Right ventricle myocardium superior (tissue), 1 donor: ENCODE measurements at regions not wholly inside any gene's neighbourhood (a gene's known extent, or its start where the extent isn't known, plus 50 kb on each side); places are given as distances from the start of the nearest gene placed in this dataset.

ENCODE experiments used
- ATAC-seq: fragments of 200-7000 bp; cut with Tn5 transposase; one replicate; pipeline ENCODE4 v1.9.1; 2020; ENCODE audit warnings: mild to moderate bottlenecking; ENCODE audit not compliant: poor library complexity
- DNase-seq: peaks from one replicate; pipeline ENCODE4 v3.0.0-alpha.2; 2020
- intact Hi-C: fragments of 100-400 bp; cut with DNase I; formaldehyde crosslinking; loops from one replicate; pipeline ENCODE4 v1.11.2; 2022
- donor health status: DM: no; HTN: yes; CAD: no; lungs with severe emphysema.

DNA sequence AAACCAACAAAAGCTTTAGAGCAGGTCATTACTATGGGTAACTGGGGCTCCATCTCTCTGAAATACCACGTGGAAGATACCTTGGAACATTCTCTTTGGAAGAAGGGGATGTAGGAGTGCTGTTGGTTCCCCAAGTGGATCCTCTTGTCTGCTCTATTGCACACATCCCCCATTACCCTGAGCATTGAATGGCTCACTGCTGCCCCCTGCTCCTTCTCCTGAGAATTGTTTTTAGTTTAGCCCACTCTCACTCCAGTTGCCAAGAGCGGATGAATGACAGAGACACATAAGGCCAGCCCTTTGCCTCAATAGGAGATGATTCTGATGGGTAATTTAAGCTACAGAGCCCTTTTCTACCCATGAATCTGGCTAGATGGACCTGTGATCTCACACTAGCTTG, 135.6 kb upstream of the SUCLG2 start:
- DNase-seq = no peak
- peak; percentile 52 for ATAC-seq
- intact Hi-C loops = loop anchor here (10.0 kb wide), 1 partner anchor 405 kb away; no protein-coding TSS in a partner anchor

DNA sequence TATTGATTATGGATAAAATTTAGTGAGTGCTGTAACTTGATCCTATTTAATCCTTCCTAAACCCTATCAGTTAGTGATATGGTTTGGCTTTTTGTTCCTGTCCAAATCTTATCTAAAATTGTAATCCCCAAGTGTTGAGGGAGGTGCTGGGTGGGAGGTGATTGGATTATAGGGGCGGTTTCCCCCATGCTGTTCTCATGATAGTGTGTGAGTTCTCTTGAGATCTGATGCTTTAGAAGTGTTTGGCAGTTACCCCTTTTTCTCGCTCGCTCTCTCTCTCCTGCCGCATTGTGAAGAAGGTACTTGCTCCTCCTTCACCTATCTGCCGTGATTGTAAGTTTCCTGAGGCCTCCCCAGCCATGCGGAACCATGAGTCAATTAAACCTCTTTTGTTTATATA, 134.0 kb upstream of the SUCLG2 start:
- no peak for ATAC-seq
- intact Hi-C loops = no loop called here
- no peak for DNase-seq

DNA sequence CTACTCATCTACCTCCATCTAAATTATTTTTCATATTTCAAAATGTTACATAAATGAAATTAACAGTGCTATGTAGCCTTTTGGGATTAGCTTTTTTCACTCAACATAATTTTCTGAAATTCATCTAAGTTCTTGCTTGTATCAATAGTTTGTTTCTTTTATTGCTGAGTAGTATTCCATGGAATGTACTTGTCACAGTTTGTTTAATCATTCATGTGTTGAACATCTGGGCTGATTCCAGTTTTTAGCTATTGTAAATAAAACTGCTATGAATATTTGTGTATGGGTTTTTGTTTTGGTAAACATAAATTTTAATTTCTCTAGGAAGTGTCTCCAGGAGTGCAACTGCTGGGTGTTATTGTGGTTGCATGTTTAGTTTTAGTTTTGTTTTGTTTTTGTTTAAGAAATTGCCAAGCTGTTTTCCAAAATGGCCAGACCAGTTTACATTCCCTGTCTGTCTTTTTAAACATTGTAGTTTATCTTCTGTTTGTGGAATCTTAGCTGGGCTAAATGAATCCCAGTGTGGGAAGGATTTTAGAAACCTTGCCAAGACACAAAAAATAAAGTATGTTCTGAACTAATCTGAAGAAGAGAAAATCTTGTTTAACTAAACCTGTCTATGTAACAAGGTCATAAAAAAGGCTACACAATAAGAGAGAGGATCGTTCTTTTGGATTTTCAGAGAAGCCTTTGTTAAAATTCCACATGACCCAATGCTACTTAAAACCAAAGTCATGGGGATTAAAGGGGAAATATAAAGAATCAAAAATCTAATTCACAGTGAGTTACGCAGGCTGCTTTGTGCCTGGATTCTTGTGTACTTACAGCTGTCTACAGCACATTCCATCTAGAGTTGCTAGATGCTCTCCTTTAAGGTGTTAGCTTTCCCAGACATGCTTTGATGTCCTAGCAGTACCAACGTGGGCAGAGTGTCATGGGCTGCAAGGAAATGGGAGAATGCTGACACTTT, 129.2 kb upstream of the SUCLG2 start:
- ATAC-seq (no peak), DNase-seq (no peak)
- intact Hi-C loops = no loop called here

DNA sequence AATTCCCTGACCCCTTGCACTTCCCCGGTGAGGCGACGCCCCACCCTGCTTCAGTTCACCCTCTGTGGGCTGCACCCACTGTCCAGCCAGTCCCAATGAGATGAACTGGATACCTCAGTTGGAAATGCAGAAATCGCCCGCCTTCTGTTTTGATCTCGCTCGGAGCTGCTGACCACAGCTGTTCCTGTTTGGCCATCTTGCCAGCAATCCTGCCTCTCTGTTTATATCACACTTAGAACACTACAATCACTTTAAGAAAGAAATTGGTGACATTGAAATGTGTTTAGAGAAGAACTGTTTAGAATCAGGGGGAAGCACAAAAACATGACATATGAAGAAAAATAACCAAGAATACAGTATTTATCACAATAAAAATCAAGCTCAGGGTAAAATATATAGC, 127.5 kb upstream of the SUCLG2 start:
- intact Hi-C loops = no loop called here
- ATAC-seq (no peak), DNase-seq (no peak)

DNA sequence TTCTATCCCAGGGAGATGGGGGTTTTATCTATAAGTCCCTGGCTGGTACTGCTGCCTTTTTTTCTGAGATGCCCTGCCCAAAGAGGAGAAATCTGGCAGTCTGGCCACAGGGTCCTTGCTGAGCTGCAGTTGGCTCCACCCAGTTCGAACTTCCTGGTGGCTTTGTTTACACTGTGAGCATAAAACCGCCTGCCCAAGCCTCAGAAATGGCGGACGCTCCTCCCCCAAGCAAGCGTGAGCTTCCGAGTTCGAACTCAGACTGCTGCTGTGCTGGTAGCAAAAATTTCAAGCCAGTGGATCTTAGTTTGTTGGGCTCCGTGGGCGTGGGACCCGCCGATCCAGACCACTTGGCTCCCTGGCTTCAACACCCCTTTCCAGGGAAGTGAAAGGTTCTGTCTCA, 126.8 kb upstream of the SUCLG2 start:
- intact Hi-C loops = no loop called here
- DNase-seq (no peak), ATAC-seq (no peak)

DNA sequence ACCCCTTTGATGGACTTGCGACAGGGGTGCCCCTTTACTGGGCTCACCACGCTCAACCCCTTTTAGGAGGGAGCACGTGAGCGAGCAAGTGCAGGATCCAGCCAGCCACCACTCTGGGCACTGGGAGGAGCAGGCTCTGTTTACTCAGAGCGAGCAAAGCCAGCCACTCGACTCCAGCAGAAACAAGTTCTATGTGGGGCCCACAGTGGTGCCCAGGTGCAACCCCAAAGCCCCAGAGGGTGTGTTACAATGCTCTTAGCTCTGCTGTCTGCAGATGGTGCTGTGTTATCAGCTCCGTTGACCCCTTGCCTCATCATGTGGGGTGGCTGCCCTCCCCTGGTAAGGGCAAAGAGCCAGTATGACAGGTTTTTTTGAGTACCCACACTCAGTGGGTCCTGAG, 120.3 kb upstream of the SUCLG2 start:
- no peak for DNase-seq
- ATAC-seq = no peak
- intact Hi-C loops = no loop called here

DNA sequence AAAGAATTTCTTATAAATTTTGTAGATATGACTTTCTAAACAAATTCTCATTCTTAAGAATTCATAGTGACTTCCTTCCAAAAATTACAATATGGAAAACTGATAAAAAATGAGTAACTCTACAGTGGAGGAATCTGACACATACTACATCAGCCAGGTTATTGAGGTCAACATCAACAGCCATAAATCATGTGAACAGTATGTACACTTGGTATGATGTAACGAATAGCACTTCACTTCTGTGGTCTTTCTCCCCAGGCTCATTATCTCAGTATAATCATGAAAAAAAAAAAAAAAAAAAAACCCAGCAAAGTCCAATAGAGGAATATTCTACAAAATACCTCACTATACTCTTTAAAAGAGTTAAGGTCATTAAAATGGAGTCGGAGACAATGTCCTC, 111.2 kb upstream of the SUCLG2 start:
- intact Hi-C loops = no loop called here
- DNase-seq (no peak), ATAC-seq (no peak)

DNA sequence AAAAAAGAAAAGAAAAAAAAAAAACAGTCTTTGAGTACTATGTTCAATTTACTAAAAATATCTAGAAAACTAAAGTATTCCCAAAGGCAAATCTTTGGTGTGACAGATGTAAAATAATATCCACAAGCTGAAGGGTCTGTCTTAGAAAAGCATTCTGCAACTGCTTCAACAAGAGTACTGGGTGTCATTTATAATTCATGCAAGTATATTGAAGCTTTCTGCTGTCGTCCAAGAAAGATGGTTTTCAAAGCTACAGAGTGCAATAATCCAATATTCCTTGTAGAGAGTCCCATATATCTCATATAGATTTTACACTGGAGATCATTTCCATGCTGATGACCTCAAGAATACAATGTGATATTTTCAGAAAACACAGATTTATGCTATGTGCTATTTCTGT, 90.9 kb upstream of the SUCLG2 start:
- DNase-seq (no peak), ATAC-seq (no peak)
- intact Hi-C loops = no loop called here

DNA sequence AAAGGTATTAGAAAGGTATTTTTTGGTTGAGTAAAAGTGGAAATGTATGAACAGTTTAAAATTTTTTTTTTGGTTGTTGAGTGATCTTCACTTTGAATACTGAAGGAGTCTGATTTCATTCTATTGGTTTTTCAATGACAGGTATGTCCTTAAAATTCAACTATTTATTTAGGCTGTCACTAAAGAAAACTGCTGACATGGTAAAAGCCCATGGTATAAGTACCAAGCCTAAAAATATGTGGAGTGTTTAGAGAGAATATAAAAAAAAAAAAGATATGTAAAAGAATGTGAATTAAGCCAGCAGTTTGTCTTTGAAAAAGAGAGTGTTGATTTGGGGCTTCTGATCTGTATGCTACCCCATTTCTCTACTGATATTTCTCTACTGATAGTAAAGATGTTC, 90.3 kb upstream of the SUCLG2 start:
- ATAC-seq (no peak), DNase-seq (no peak)
- intact Hi-C loops = no loop called here

DNA sequence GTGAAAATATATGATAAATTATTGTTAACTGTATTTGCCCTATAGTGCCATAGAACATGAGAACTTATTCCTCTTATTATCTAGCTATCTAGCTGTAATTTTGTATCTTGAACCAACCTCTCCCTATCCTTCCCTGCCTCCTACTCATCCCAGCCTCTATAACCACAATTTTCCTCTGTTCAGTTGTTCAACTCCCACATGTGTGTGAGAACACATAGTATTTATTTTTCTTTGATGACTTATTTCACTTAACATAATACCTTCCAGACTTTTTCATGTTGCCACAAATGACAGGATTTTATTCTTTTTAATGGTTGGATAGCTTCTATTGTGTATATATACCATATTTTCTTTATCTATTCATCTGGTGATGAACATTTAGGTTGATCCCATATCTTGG, 85.4 kb upstream of the SUCLG2 start:
- intact Hi-C loops = no loop called here
- DNase-seq = no peak

DNA sequence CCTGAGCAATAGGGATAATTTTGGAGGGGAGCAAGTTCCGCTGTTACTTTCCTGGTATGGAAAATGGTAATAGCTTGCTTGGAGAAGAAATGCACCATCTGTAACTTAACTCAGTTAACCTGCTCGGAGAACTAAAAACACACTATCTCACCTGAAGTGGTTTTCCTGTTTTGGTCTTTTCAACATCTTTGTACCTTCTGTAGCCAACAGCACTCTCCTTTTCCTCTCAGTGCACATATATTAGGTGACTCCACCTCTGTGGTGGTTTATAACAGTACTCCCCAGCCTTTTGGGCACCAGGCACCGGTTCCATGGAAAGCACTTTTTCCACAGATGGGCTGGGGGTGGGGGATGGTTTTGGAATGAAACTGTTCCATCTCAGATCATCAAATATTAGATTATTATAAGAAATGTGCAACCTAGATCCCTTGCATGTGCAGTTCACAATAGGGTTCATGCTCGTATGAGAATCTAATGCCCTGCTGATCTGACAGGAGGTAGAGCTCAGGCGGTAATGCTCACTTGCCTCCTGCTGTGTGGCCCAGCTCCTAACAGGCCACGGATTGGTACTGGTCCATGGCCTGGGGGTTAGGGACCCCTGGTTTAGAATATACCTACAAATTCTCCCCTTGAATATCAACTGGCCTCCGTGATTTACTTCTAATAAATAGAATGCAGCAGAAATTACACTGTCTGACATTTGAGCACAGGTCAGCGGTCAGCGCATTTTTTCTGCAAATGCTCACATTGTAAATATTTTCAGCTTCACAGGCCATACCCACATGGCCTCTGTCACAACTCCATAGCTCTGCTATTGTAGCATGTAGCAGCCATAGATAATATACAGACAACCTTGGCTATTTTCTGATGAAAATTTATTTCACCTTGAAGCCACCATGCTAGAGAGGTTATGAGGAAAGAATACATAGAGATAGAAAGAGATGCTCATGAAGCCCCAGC, 83.8 kb upstream of the SUCLG2 start:
- intact Hi-C loops = no loop called here
- no peak for DNase-seq
- ATAC-seq = no peak

More for the DNA sequence above, 85.4 kb upstream of the SUCLG2 start:
- no peak for ATAC-seq

DNA sequence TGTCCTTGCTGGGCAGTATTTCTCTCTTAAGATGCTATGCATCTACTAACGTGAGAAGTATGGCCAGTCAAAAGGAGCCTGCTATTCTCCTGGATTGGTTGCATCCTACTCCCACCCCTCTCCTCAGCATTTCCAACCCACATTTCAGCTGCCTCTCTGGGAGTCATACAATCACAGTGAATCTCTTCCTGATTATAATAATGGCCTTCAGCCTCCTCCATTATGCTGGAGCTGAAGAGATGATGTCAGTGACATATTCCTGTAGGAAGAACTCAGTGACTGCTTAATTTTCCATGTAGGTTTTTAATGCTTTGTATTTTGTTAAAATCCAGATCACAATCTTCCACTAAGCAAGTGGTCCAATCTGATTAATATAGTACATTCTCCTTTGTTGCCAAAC, 82.7 kb upstream of the SUCLG2 start:
- ATAC-seq (no peak), DNase-seq (no peak)
- intact Hi-C loops = no loop called here

DNA sequence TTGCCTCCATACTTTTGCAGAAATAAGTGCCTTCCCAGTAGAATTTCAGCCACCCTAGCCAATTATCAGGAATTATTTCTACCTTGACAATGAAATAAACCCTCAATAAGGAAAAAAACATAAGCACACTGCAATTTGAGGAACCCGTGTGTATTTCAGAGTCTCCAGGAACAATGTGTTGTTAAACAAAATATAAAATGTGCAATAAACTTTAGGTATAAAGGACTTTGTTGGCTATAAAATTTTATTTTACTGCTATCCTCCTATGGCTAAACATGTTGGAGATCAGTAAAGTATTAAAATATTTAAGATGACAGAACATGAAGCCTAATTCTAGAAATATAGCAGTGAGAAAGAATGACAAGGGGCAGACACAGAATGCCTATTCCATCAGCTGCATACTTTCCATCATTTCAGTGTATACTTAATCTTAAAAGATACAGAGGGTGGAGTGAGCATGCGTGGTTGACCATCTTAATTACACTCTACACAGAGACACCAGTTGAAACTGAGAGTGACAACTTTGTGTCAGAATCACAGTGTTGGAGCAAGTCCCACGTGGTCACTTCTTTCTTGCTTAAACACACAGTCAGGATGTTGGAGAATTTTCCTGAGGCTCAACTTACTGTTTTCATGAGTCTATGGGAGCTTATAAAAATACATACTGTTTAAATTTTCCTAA, 79.0 kb upstream of the SUCLG2 start:
- ATAC-seq (no peak), DNase-seq (no peak)
- intact Hi-C loops = no loop called here

DNA sequence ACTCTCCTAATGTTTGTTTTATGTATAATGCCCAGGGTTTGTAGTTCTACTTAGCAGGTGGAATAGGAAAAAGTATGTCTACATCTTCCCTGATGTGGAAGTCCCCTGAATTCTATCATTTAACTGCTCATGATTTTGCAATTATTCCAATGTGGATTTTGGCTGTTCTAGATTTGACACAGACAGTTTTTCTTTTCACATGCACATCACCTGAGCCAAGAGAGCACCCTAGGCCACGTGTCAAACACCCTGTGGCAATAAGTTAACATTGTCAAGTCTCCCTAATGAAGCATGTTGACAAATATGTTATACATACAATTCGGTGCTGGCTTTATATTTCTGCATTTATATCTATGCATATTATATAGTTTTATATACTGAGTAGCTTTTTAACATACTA, 70.0 kb upstream of the SUCLG2 start:
- intact Hi-C loops = no loop called here
- ATAC-seq (no peak), DNase-seq (no peak)

DNA sequence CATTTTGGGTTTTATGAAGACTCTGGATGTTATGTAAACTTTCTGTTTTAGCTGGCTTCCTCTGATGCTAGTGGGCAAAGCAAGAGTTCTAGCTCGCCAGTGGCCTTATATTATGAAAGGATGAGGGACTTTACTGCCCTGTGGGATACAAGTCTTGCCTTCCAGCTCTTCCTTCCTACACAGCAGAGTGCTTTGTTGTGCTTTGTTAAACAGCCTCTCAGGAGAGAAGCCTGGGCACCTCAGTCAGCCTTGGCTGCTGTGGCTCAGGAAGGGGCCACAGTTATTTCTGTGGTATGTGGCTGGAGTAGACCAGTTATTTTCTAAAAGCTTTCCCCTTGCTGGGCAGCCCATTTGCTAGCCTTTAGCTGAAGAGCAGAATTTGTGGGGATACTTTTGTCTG, 69.5 kb upstream of the SUCLG2 start:
- intact Hi-C loops = no loop called here
- no peak for ATAC-seq
- DNase-seq = no peak

DNA sequence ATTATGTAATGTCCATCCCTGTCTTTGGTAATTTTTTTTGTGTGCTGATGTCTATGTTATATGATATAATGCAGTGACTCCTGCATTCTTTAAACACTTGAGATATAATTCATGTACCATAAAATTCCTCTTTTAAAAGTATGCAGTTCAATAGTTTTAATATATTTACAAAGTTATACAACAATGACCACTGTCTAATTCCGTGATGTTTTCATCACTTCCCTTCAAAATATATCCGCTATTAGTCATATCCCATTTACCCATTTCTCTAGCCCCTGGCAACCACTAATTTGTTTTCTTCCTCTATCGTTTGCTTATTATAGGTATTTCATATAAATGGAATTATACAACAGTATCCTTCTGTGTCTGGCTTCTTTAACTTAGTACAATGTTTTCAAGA, 64.9 kb upstream of the SUCLG2 start:
- ATAC-seq = no peak
- DNase-seq = no peak
- intact Hi-C loops = no loop called here

DNA sequence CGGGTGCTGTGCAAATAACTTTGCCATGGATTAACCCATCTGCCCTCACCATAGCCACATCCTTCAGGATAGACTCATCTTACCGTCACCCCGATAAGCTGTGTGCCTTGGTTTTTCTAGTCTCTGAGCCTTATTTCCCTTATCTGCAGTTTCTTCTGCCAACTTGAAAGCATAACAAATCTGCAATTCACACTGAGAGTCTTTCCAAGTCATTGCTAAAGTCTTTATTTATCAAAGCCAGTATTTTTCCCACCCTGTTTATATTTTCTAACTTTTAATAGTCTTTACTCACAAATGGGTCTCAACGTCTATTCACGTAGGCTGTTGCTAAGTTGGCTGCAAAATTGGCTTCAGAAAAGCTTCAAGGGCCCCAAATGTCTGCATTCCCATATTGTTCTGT, 61.6 kb upstream of the SUCLG2 start:
- ATAC-seq = no peak
- intact Hi-C loops = no loop called here
- DNase-seq = no peak

DNA sequence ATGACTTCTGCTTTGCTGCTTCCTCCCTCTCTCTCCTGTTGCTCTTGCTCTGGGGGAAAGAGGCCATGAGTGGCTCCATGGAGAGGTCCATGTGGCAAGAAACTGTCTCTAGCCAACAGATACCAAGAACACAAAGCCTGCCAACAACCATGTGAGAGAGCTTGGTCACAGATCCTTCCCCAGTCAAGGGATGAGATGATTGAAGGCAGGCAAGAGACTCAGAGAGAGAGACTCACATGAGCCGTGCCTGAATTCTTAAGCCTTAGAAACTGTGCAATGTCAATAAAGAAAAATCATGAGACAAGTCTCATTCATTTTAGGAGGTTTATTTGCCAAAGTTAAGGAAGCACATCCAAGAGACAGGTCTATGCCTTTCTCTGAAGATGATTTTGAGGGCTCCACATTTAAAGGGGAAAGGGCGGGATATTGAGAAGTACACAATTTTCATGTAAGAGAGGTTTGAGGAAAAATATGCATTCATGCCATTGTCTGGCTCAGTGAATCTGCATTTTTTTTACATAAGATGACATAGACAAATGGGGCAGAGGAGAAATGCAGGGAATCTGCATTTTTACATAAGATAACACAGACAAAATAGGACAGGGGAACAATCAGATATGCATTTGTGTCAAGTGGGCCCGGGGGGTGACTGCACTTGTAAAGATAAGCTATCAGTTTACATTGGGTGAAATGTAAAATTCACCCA, 59.5 kb upstream of the SUCLG2 start:
- ATAC-seq (no peak), DNase-seq (no peak)
- intact Hi-C loops = no loop called here

DNA sequence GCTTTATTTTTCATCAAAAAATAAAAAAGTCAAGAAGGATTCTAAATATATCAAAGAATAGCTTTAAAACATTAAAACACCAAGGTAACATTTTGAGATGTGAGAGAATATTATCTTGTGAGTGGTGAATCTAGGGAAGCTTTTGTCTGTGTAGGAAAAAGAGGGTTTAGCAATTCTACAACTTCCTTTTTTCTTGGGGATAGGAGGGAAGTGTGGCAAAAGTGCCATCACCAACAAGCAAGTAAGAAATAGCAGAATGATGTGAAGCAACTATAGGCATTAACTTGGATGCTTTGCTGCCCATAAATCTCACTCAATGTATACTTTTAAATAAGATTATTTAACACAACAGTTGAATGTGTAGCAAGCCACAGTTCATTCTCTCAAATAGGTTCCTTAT, 57.8 kb upstream of the SUCLG2 start:
- DNase-seq (no peak), ATAC-seq (no peak)
- intact Hi-C loops = no loop called here
